Nephron progenitor cell (in vitro differentiated cells): ENCODE measurements at regions not wholly inside any gene's neighbourhood (a gene's known extent, or its start where the extent isn't known, plus 50 kb on each side); places are given as distances from the start of the nearest gene placed in this dataset.

Experiments used
- DNase-seq: peaks from one replicate; pipeline ENCODE4 v3.0.0; 2021
- H3K27ac Mint-ChIP-seq: 2 replicates; pipeline ENCODE4 v1.8.0; 2021; ENCODE audit warnings: mild to moderate bottlenecking, moderate library complexity, mixed read lengths
- H3K27me3 Mint-ChIP-seq: 2 replicates; pipeline ENCODE4 v1.8.0; 2021; ENCODE audit warnings: mild to moderate bottlenecking, low read depth, mixed read lengths; ENCODE audit not compliant: poor library complexity
- H3K36me3 Mint-ChIP-seq: 2 replicates; pipeline ENCODE4 v1.8.0; 2021; ENCODE audit warnings: low read depth, mixed read lengths
- H3K4me1 Mint-ChIP-seq: 2 replicates; pipeline ENCODE4 v1.8.0; 2021; ENCODE audit warnings: mixed read lengths
- H3K4me3 Mint-ChIP-seq: 2 replicates; pipeline ENCODE4 v1.8.0; 2021; ENCODE audit warnings: mild to moderate bottlenecking, moderate library complexity, mixed read lengths
- H3K9me3 Mint-ChIP-seq: 2 replicates; pipeline ENCODE4 v1.8.0; 2021; ENCODE audit warnings: mild to moderate bottlenecking, moderate library complexity, mixed read lengths
- TF ChIP-seq, protein P1 (sequence below): fragments of 200-600 bp; sonication (generic); IDR thresholded peaks from 2 replicates; pipeline ENCODE4 v1.5.0; 2021; ENCODE audit warnings: antibody characterized with exemption

DNA sequence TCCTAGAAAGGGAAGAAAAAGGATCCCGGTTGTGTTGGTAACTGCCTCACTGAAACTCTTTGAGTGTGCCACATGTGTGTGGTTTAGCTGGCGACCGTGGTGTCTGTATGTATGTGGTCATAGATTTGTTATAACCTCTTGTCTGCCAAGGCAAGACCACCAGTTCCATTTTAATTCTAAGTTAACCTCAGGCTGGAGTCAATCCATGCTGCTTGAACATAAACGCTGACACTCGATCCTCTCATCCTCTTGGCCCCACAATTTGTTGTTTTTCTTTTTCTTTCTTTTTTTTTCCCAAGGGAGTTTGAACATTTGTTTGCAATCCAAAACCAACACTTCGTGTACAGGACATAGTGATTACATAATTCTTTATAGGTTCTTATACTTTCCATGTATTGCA, 318.9 kb upstream of the JAG1 start:
- peak overlapping the region; percentile 9 for H3K27ac Mint-ChIP-seq
- no peaks in the 10 kb centered on the region for H3K36me3 Mint-ChIP-seq
- H3K4me1 Mint-ChIP-seq = peaks cover 44% of the 10 kb centered on the region
- H3K4me3 Mint-ChIP-seq = peak overlapping the region; percentile 37
- TF ChIP-seq, protein P1, sequence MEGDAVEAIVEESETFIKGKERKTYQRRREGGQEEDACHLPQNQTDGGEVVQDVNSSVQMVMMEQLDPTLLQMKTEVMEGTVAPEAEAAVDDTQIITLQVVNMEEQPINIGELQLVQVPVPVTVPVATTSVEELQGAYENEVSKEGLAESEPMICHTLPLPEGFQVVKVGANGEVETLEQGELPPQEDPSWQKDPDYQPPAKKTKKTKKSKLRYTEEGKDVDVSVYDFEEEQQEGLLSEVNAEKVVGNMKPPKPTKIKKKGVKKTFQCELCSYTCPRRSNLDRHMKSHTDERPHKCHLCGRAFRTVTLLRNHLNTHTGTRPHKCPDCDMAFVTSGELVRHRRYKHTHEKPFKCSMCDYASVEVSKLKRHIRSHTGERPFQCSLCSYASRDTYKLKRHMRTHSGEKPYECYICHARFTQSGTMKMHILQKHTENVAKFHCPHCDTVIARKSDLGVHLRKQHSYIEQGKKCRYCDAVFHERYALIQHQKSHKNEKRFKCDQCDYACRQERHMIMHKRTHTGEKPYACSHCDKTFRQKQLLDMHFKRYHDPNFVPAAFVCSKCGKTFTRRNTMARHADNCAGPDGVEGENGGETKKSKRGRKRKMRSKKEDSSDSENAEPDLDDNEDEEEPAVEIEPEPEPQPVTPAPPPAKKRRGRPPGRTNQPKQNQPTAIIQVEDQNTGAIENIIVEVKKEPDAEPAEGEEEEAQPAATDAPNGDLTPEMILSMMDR = no peak
- no peak for DNase-seq
- H3K9me3 Mint-ChIP-seq = no peaks in the 10 kb centered on the region
- no peaks in the 10 kb centered on the region for H3K27me3 Mint-ChIP-seq

- Mint-ChIP-seq H3K36me3 (no peaks in the 10 kb centered on the region), H3K27me3 (no peaks in the 10 kb centered on the region)
- TF ChIP-seq, protein P1 = no peak
Measured at GRCh38 chr20:10994991-10995700, 321.3 kb upstream of the JAG1 start.

GRCh38 chr20:10998476-10998875, 324.7 kb upstream of the JAG1 start:
- Mint-ChIP-seq H3K4me1 (peaks cover 33% of the 10 kb centered on the region), H3K4me3 (no peak overlapping the region), H3K27me3 (no peaks in the 10 kb centered on the region), H3K27ac (no peak overlapping the region), H3K36me3 (no peaks in the 10 kb centered on the region), H3K9me3 (no peaks in the 10 kb centered on the region)
- TF ChIP-seq, protein P1 = no peak
- no peak for DNase-seq

More at GRCh38 chr20:10994991-10995700, 321.3 kb upstream of the JAG1 start:
- no peak for DNase-seq
- H3K4me3 Mint-ChIP-seq = no peak overlapping the region
- H3K27ac Mint-ChIP-seq = no peak overlapping the region
- peaks cover 35% of the 10 kb centered on the region for H3K4me1 Mint-ChIP-seq
- no peaks in the 10 kb centered on the region for H3K9me3 Mint-ChIP-seq

- Mint-ChIP-seq H3K27me3 (no peaks in the 10 kb centered on the region), H3K4me3 (no peak overlapping the region), H3K9me3 (no peaks in the 10 kb centered on the region), H3K27ac (no peak overlapping the region), H3K4me1 (peaks cover 24% of the 10 kb centered on the region), H3K36me3 (no peaks in the 10 kb centered on the region)
- TF ChIP-seq, protein P1 = no peak
- no peak for DNase-seq
Measured at GRCh38 chr20:11000416-11000815, 326.6 kb upstream of the JAG1 start.

DNA sequence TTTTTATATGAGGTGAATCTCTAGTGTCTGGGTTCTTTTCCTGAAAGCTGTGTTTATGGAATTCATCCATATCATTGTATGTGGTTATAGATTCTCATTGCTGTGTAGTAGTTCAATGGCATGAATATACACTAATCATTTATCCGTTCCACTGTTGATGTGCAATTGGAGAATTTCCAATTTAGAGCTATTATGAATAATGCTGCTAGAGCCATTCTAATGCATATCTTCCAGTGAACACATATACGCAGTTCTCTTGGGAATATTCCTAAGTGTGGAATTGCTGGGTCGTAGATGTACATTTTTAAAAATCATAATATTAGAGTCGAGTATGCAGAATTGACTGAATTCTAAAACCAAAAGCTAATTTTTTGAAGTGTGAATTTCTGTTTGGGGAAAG, 327.5 kb upstream of the JAG1 start:
- TF ChIP-seq, protein P1 = no peak
- Mint-ChIP-seq H3K27ac (no peak overlapping the region), H3K36me3 (peaks cover 6% of the 10 kb centered on the region), H3K9me3 (peaks cover 5% of the 10 kb centered on the region), H3K4me1 (peaks cover 24% of the 10 kb centered on the region), H3K27me3 (no peaks in the 10 kb centered on the region), H3K4me3 (no peak overlapping the region)
- DNase-seq = no peak
